Hematopoietic multipotent progenitor cell treated with erythropoietin and hydrocortisone succinate and interleukin-3 and kit ligand, for 4 days (in vitro differentiated cells): ENCODE measurements at regions not wholly inside any gene's neighbourhood (a gene's known extent, or its start where the extent isn't known, plus 50 kb on each side); places are given as distances from the start of the nearest gene placed in this dataset.

Experiments used
- DNase-seq: peaks from one replicate; pipeline ENCODE4 v3.0.0-alpha.2; 2015

GRCh38 chr13:39245688-39246087 lies 207.4 kb downstream of the NHLRC3 start:
- DNase-seq = no peak

GRCh38 chr13:39249982-39250381 lies 211.7 kb downstream of the NHLRC3 start:
- DNase-seq = no peak

- DNase-seq = no peak
Observed at GRCh38 chr13:39250440-39250839, 212.2 kb downstream of the NHLRC3 start.

- DNase-seq = no peak
Observed at GRCh38 chr13:39251340-39251739, 213.1 kb downstream of the NHLRC3 start.

GRCh38 chr13:39253774-39254173 lies 215.5 kb downstream of the NHLRC3 start:
- DNase-seq = no peak

GRCh38 chr13:39254601-39255000 lies 216.3 kb downstream of the NHLRC3 start:
- DNase-seq = no peak

GRCh38 chr13:39257642-39258041 lies 219.4 kb downstream of the NHLRC3 start:
- DNase-seq = no peak

- no peak for DNase-seq
Observed at GRCh38 chr13:39259371-39260140, 221.3 kb downstream of the NHLRC3 start.

GRCh38 chr13:39263033-39263432 lies 224.8 kb downstream of the NHLRC3 start:
- DNase-seq = peak; percentile 70

GRCh38 chr13:39263531-39263930 lies 225.3 kb downstream of the NHLRC3 start:
- no peak for DNase-seq

GRCh38 chr13:39266426-39266825 lies 228.2 kb downstream of the NHLRC3 start:
- DNase-seq = no peak

GRCh38 chr13:39268398-39268797 lies 230.1 kb downstream of the NHLRC3 start:
- DNase-seq = no peak

- no peak for DNase-seq
Observed at GRCh38 chr13:39269004-39269403, 230.7 kb downstream of the NHLRC3 start.

GRCh38 chr13:39269411-39269810 lies 231.2 kb downstream of the NHLRC3 start:
- no peak for DNase-seq

- no peak for DNase-seq
Observed at GRCh38 chr13:39272994-39273393, 234.7 kb downstream of the NHLRC3 start.

- DNase-seq = peak; percentile 46
Observed at GRCh38 chr13:39273953-39274738, 235.9 kb downstream of the NHLRC3 start.

- DNase-seq = no peak
Observed at GRCh38 chr13:39274739-39275325, 236.6 kb downstream of the NHLRC3 start.

- no peak for DNase-seq
Observed at GRCh38 chr13:39279077-39279476, 240.8 kb downstream of the NHLRC3 start.

GRCh38 chr13:39281539-39282150 lies 243.4 kb downstream of the NHLRC3 start:
- DNase-seq = no peak

- peak; percentile 29 for DNase-seq
Observed at GRCh38 chr13:39282400-39282972, 244.2 kb downstream of the NHLRC3 start.

- no peak for DNase-seq
Observed at GRCh38 chr13:39283072-39283471, 244.8 kb downstream of the NHLRC3 start.

GRCh38 chr13:39284801-39285388 lies 246.6 kb downstream of the NHLRC3 start:
- no peak for DNase-seq
